Cardiac septum (tissue), 1 donor: ENCODE measurements at regions not wholly inside any gene's neighbourhood (a gene's known extent, or its start where the extent isn't known, plus 50 kb on each side); places are given as distances from the start of the nearest gene placed in this dataset.

Experiments used
- DNase-seq: peaks from one replicate; pipeline ENCODE4 v3.0.0-alpha.2; 2020; ENCODE audit warnings: low spot score
- intact Hi-C: fragments of 100-400 bp; cut with DNase I; formaldehyde crosslinking; loops from one replicate; pipeline ENCODE4 v1.14.0; 2022
- donor health status: DM: no; HTN: no; CAD: no.

GRCh38 chr11:130580891-130581492 is 132.5 kb downstream of the ADAMTS15 start:
- no peak for DNase-seq
- intact Hi-C loops: loop anchor here (5.0 kb wide), 1 partner anchor 134 kb away; the partner anchor contains the start of gene ADAMTS15

GRCh38 chr11:130581646-130582045 is 133.2 kb downstream of the ADAMTS15 start:
- no peak for DNase-seq
- intact Hi-C loops: loop anchor here (5.0 kb wide), 1 partner anchor 134 kb away; the partner anchor contains the start of gene ADAMTS15

- DNase-seq: no peak
- intact Hi-C loops: loop anchor here (5.0 kb wide), 1 partner anchor 135 kb away; the partner anchor contains the start of gene ADAMTS15
Observed at GRCh38 chr11:130582176-130582575, 133.7 kb downstream of the ADAMTS15 start.

- intact Hi-C loops: loop anchor here (5.0 kb wide), 1 partner anchor 136 kb away; the partner anchor contains the start of gene ADAMTS15
- no peak for DNase-seq
Observed at GRCh38 chr11:130582981-130583380, 134.5 kb downstream of the ADAMTS15 start.

GRCh38 chr11:130583801-130584211 is 135.4 kb downstream of the ADAMTS15 start:
- intact Hi-C loops: loop anchor here (5.0 kb wide), 1 partner anchor 137 kb away; the partner anchor contains the start of gene ADAMTS15
- no peak for DNase-seq

- no peak for DNase-seq
- intact Hi-C loops: loop anchor here (5.0 kb wide), 1 partner anchor 142 kb away; no protein-coding TSS in a partner anchor
Observed at GRCh38 chr11:130585545-130585944, 137.1 kb downstream of the ADAMTS15 start.

GRCh38 chr11:130587658-130588057 is 139.2 kb downstream of the ADAMTS15 start:
- intact Hi-C loops: loop anchor here (5.0 kb wide), 1 partner anchor 140 kb away; no protein-coding TSS in a partner anchor
- DNase-seq: no peak

- intact Hi-C loops: loop anchor here (5.0 kb wide), 1 partner anchor 139 kb away; no protein-coding TSS in a partner anchor
- no peak for DNase-seq
Observed at GRCh38 chr11:130588471-130588870, 140.0 kb downstream of the ADAMTS15 start.

- no peak for DNase-seq
- intact Hi-C loops: no loop called here
Observed at GRCh38 chr11:130592056-130592455, 143.6 kb downstream of the ADAMTS15 start.

- intact Hi-C loops: no loop called here
- DNase-seq: no peak
Observed at GRCh38 chr11:130593064-130593463, 144.6 kb downstream of the ADAMTS15 start.

- no peak for DNase-seq
- intact Hi-C loops: no loop called here
Observed at GRCh38 chr11:130598433-130598832, 150.0 kb downstream of the ADAMTS15 start.

- no peak for DNase-seq
- intact Hi-C loops: no loop called here
Observed at GRCh38 chr11:130599073-130599654, 150.7 kb downstream of the ADAMTS15 start.

GRCh38 chr11:130600139-130600538 is 151.7 kb downstream of the ADAMTS15 start:
- intact Hi-C loops: loop anchor here (5.0 kb wide), 1 partner anchor 52 kb away; no protein-coding TSS in a partner anchor
- no peak for DNase-seq

- no peak for DNase-seq
- intact Hi-C loops: loop anchor here (5.0 kb wide), 1 partner anchor 52 kb away; no protein-coding TSS in a partner anchor
Observed at GRCh38 chr11:130600616-130601015, 152.2 kb downstream of the ADAMTS15 start.

GRCh38 chr11:130601141-130601540 is 152.7 kb downstream of the ADAMTS15 start:
- DNase-seq: no peak
- intact Hi-C loops: loop anchor here (5.0 kb wide), 1 partner anchor 51 kb away; no protein-coding TSS in a partner anchor

- intact Hi-C loops: loop anchor here (5.0 kb wide), 1 partner anchor 50 kb away; no protein-coding TSS in a partner anchor
- DNase-seq: no peak
Observed at GRCh38 chr11:130601764-130602460, 153.5 kb downstream of the ADAMTS15 start.

- intact Hi-C loops: loop anchor here (5.0 kb wide), 1 partner anchor 50 kb away; no protein-coding TSS in a partner anchor
- no peak for DNase-seq
Observed at GRCh38 chr11:130602641-130603334, 154.3 kb downstream of the ADAMTS15 start.

GRCh38 chr11:130603335-130603906 is 155.0 kb downstream of the ADAMTS15 start:
- intact Hi-C loops: loop anchor here (5.0 kb wide), 1 partner anchor 49 kb away; no protein-coding TSS in a partner anchor
- no peak for DNase-seq

- DNase-seq: no peak
- intact Hi-C loops: loop anchor here (5.0 kb wide), 1 partner anchor 48 kb away; no protein-coding TSS in a partner anchor
Observed at GRCh38 chr11:130604606-130605005, 156.2 kb downstream of the ADAMTS15 start.
